K562 (cell line): ENCODE measurements at regions not wholly inside any gene's neighbourhood (a gene's known extent, or its start where the extent isn't known, plus 50 kb on each side); places are given as distances from the start of the nearest gene placed in this dataset.

ENCODE experiments used
- ATAC-seq: fragments of 200-7000 bp; cut with Tn5 transposase; 3 replicates; pipeline ENCODE4 v1.9.1; 2020; ENCODE audit warnings: moderate library complexity
- BruUV-seq: library from RNA; stranded (reverse); fragments of 400-500 nt; replicated peaks from 2 replicates; lab custom pipeline; 2021; lab: Mats Ljungman, UMichigan
- CTCF ChIA-PET: fragments of 300-600 bp; formaldehyde crosslinking; extraction: SDS; loops from one replicate; lab custom pipeline; 2021; ENCODE audit warnings: low intra/inter-chr PET ratio; lab: Yijun Ruan, JAX
- POLR2A ChIA-PET: fragments of 300-600, 350-650 bp; sonication (Branson Sonifier 250); formaldehyde crosslinking; extraction: SDS; loops from one replicate; lab custom pipeline; 2021; ENCODE audit warnings: antibody characterized with exemption, inconsistent platforms; lab: Yijun Ruan, JAX
- DNase-seq, 4 experiments: peaks; one replicate each; pipeline versions ENCODE4 v3.0.0 to v3.0.0-alpha.2; 2011 to 2018; ENCODE audit warnings: low spot score in 3 of 4, mixed read lengths in 3 of 4; ENCODE audit errors: extremely low read depth in 1 of 4
- FAIRE-seq: peaks from 2 replicates; lab custom pipeline; 2011; peaks lifted over from hg19 to GRCh38; lab: Jason Lieb, UNC
- H2AFZ ChIP-seq: 2 replicates; pipeline ENCODE4 v1.6.0; 2011; ENCODE audit warnings: low read depth, low read length, control low read depth, inconsistent platforms
- H3K27ac ChIP-seq: fragments of 200-600 bp; 3 replicates; pipeline ENCODE4 v1.8.0; 2011; ENCODE audit warnings: low read depth, mild to moderate bottlenecking, control low read depth, inconsistent platforms, low read length, moderate library complexity, mixed read lengths; ENCODE audit errors: extremely low read depth
- H3K27me3 ChIP-seq, 2 experiments: fragments of 300-600 bp in 1 of 2; 2 replicates in 1 of 2; 3 replicates in 1 of 2; pipeline versions ENCODE4 v1.6.0 to v1.8.0; 2011; ENCODE audit warnings: inconsistent platforms in 2 of 2, low read length in 2 of 2, mild to moderate bottlenecking in 1 of 2, mixed read lengths in 1 of 2, moderate library complexity in 1 of 2; ENCODE audit not compliant: control insufficient read depth in 2 of 2, insufficient read depth in 2 of 2
- H3K36me3 ChIP-seq: fragments of 300-600 bp; 3 replicates; pipeline ENCODE4 v1.8.0; 2011; ENCODE audit warnings: mild to moderate bottlenecking, low read length, inconsistent platforms; ENCODE audit not compliant: control insufficient read depth, insufficient read depth
- H3K4me1 ChIP-seq, 2 experiments: fragments of 200-600 bp in 1 of 2; replicated peaks in 1 of 2; 2 replicates in 1 of 2; 3 replicates in 1 of 2; pipeline versions ENCODE4 v1.5.1 to v1.8.0; 2011; ENCODE audit warnings: inconsistent platforms in 2 of 2, low read length in 2 of 2, mild to moderate bottlenecking in 1 of 2, mixed read lengths in 1 of 2, moderate library complexity in 1 of 2; ENCODE audit not compliant: control insufficient read depth in 2 of 2, insufficient read depth in 2 of 2
- H3K4me2 ChIP-seq: 2 replicates; pipeline ENCODE4 v1.6.1; 2011; ENCODE audit warnings: low read length, control low read depth, inconsistent platforms, mixed read lengths; ENCODE audit not compliant: insufficient read depth
- H3K4me3 ChIP-seq: fragments of 200-600 bp; sonication (generic), shearing (Covaris generic); 2 replicates; pipeline ENCODE4 v1.5.1; 2016; ENCODE audit warnings: control low read depth, inconsistent platforms
- H3K79me2 ChIP-seq: fragments of 200-600 bp; 3 replicates; pipeline ENCODE4 v1.8.0; 2011; ENCODE audit warnings: low read length, inconsistent platforms; ENCODE audit not compliant: control insufficient read depth, insufficient read depth
- H3K9ac ChIP-seq, 2 experiments: 2 replicates each; pipeline versions ENCODE4 v1.6.0 to v1.6.1; 2011; ENCODE audit warnings: low read depth in 2 of 2, low read length in 2 of 2, control low read depth in 1 of 2, inconsistent platforms in 1 of 2, mild to moderate bottlenecking in 1 of 2, mixed read lengths in 1 of 2; ENCODE audit not compliant: insufficient read depth in 1 of 2
- H3K9me1 ChIP-seq: one replicate; pipeline ENCODE4 v1.6.0; 2011; ENCODE audit warnings: inconsistent platforms, mild to moderate bottlenecking, low read length, moderate library complexity; ENCODE audit not compliant: control insufficient read depth, insufficient read depth
- H3K9me3 ChIP-seq: replicated peaks from 2 replicates; pipeline ENCODE4 v1.5.1; 2011; ENCODE audit warnings: low read depth, low read length, inconsistent platforms; ENCODE audit not compliant: control insufficient read depth, insufficient read depth
- H4K20me1 ChIP-seq: replicated peaks from 2 replicates; pipeline ENCODE4 v1.6.1; 2011; ENCODE audit warnings: low read length, inconsistent platforms, mixed read lengths; ENCODE audit not compliant: control insufficient read depth, insufficient read depth
- BRCA1 ChIP-seq, 2 experiments: fragments of 450-650 bp in 1 of 2; sonication (generic) in 1 of 2; formaldehyde crosslinking in 1 of 2; IDR thresholded peaks; 2 replicates each; pipeline versions ENCODE4 v1.5.0 to v1.6.1; 2017 to 2020; ENCODE audit warnings: mild to moderate bottlenecking in 1 of 2, missing genetic modification reagents in 1 of 2
- CREBBP ChIP-seq: IDR thresholded peaks from one replicate; pipeline ENCODE4 v1.6.1; 2012; ENCODE audit warnings: low read depth, mild to moderate bottlenecking, control low read depth, inconsistent platforms, low read length
- DDX20 ChIP-seq: fragments of 450-650 bp; IDR thresholded peaks from 2 replicates; pipeline ENCODE4 v1.6.1; 2016; ENCODE audit warnings: missing genetic modification characterization, low read depth, mild to moderate bottlenecking, missing compliant biosample characterization, moderate library complexity
- E2F6 ChIP-seq, 2 experiments: IDR thresholded peaks; 2 replicates each; pipeline ENCODE4 v1.6.1; 2011; ENCODE audit warnings: borderline replicate concordance in 1 of 2, control low read depth in 1 of 2, low read depth in 1 of 2, low read length in 1 of 2, mild to moderate bottlenecking in 1 of 2, mixed read lengths in 1 of 2, moderate library complexity in 1 of 2; ENCODE audit not compliant: insufficient read depth in 1 of 2, insufficient read length in 1 of 2, poor library complexity in 1 of 2, severe bottlenecking in 1 of 2; ENCODE audit errors: extremely low read depth in 1 of 2
- ETS2 ChIP-seq: IDR thresholded peaks from 2 replicates; pipeline ENCODE4 v1.6.1; 2016; ENCODE audit warnings: borderline replicate concordance, missing genetic modification characterization, mild to moderate bottlenecking, moderate library complexity, missing compliant biosample characterization; ENCODE audit not compliant: poor library complexity, severe bottlenecking
- KLF16 ChIP-seq: IDR thresholded peaks from 2 replicates; pipeline ENCODE4 v1.6.1; 2016; ENCODE audit warnings: antibody characterized with exemption
- MYC ChIP-seq, 2 experiments: fragments of 250-450 bp in 1 of 2; sonication (Bioruptor Pico) in 1 of 2; IDR thresholded peaks; 2 replicates each; pipeline versions ENCODE4 v1.5.1 to v1.6.1; 2012 to 2021; ENCODE audit warnings: low read depth in 2 of 2, borderline replicate concordance in 1 of 2, improper control_type of control experiment in 1 of 2, low read length in 1 of 2, mild to moderate bottlenecking in 1 of 2, moderate library complexity in 1 of 2
- NKRF ChIP-seq: fragments of 450-650 bp; IDR thresholded peaks from 2 replicates; pipeline ENCODE4 v1.6.1; 2016; ENCODE audit warnings: borderline replicate concordance
- POLR3A ChIP-seq: IDR thresholded peaks from 2 replicates; pipeline ENCODE4 v1.6.1; 2011; ENCODE audit warnings: borderline replicate concordance, mild to moderate bottlenecking, moderate library complexity; ENCODE audit not compliant: insufficient read length, insufficient read depth; ENCODE audit errors: extremely low read depth
- ZKSCAN8 ChIP-seq: fragments of 200-800 bp; sonication (Bioruptor generic); IDR thresholded peaks from 2 replicates; pipeline ENCODE4 v1.6.1; 2016; ENCODE audit warnings: missing genetic modification characterization, missing compliant biosample characterization
- ZNF77 ChIP-seq: fragments of 250-450 bp; sonication (Bioruptor Pico); IDR thresholded peaks from 2 replicates; pipeline ENCODE4 v1.5.0; 2020
- WGBS: fragments of 100-300 bp; shearing (Covaris generic); methylation state at CpG from one replicate; pipeline ENCODE4 v1.1.6; 2016; ENCODE audit warnings: low coverage, mixed read lengths; ENCODE audit not compliant: insufficient coverage; ENCODE audit errors: missing lambda C conversion rate; 5-methylcytosine and 5-hydroxymethylcytosine counted together
- in situ Hi-C: fragments of 300-500 bp; cut with MboI; formaldehyde crosslinking; loops from 4 replicates; pipeline ENCODE4 v1.15.0; 2018; ENCODE audit warnings: inconsistent platforms, mixed read lengths
- intact Hi-C: fragments of 100-400 bp; cut with micrococcal nuclease; formaldehyde crosslinking; loops from 2 replicates; pipeline ENCODE4 v1.14.2; 2022

GRCh38 chr9:91477106-91477505 is 53.5 kb upstream of the NFIL3 start (continued):
- TF ChIP-seq E2F6 (IDR thresholded peaks at IDR 0.05; ENCODE audit: borderline replicate concordance in 1 of 2, extremely low read depth in 1 of 2, insufficient read depth in 1 of 2, insufficient read length in 1 of 2, low read depth in 1 of 2, low read length in 1 of 2, poor library complexity in 1 of 2, severe bottlenecking in 1 of 2) (no peak), MYC (IDR thresholded peaks at IDR 0.05; ENCODE audit: low read depth, low read length) (no peak), MYC (CRISPR knock-in tag; IDR thresholded peaks at IDR 0.05; ENCODE audit: borderline replicate concordance, low read depth) (no peak), KLF16 (no peak), POLR3A (no peak), CREBBP (no peak)
- TF ChIP-seq, all 486 proteins: peak for 0

- no peak overlapping the region for H3K4me2 ChIP-seq
- no peaks in the 10 kb centered on the region for H3K9me3 ChIP-seq
- POLR2A ChIA-PET, result no interaction called here
- H3K27me3 ChIP-seq, result peaks cover 3 to 10% of the 10 kb centered on the region in 2 experiments; a peak in 3 of 5 replicates
- DNase-seq, result no peak
- H3K4me3 ChIP-seq, result no peak overlapping the region
- H4K20me1 ChIP-seq, result no peaks in the 10 kb centered on the region
- WGBS, result 0% methylated on average over 1 of the region's 1 CpG
- no peaks in the 10 kb centered on the region for H3K9me1 ChIP-seq
- H3K27ac ChIP-seq, result no peak overlapping the region
- no peak for FAIRE-seq
- no TSS peak for BruUV-seq
- no peaks in the 10 kb centered on the region for H3K4me1 ChIP-seq
- intact Hi-C loops (no loop called here), in situ Hi-C loops (no loop called here)
- CTCF ChIA-PET, result no interaction called here
- no peaks in the 10 kb centered on the region for H3K79me2 ChIP-seq
- TF ChIP-seq ZKSCAN8, result no peak
- TF ChIP-seq DDX20, result no peak
- no peak for TF ChIP-seq ETS2 (tag)
- TF ChIP-seq ZNF77 (CRISPR knock-in tag), result no peak
- no peak for TF ChIP-seq NKRF
- no peak for TF ChIP-seq BRCA1 (IDR thresholded peaks at IDR 0.05)
- no peak for TF ChIP-seq BRCA1 (CRISPR knock-in tag; IDR thresholded peaks at IDR 0.05)
- H3K9ac ChIP-seq, result no peak overlapping the region
- ATAC-seq, result no peak
- no peaks in the 10 kb centered on the region for H3K36me3 ChIP-seq
- H2AFZ ChIP-seq, result no peak overlapping the region
Observed at GRCh38 chr9:91474656-91475055, 51.0 kb upstream of the NFIL3 start.
